DOHH2 (cell line): ENCODE measurements at regions not wholly inside any gene's neighbourhood (a gene's known extent, or its start where the extent isn't known, plus 50 kb on each side); places are given as distances from the start of the nearest gene placed in this dataset.

Experiments
- H3F3A ChIP-seq: fragments of 200-600 bp; sonication (generic), shearing (Covaris generic); 2 replicates; pipeline ENCODE4 v1.6.0; 2016; ENCODE audit warnings: antibody characterized with exemption, mild to moderate bottlenecking; ENCODE audit not compliant: control insufficient read depth, insufficient read depth
- H3K27ac ChIP-seq: fragments of 200-600 bp; sonication (generic); 2 replicates; pipeline ENCODE4 v1.5.1; 2014; ENCODE audit warnings: low read depth, mild to moderate bottlenecking, low read length, moderate library complexity
- H3K27me3 ChIP-seq: fragments of 200-600 bp; sonication (generic); 2 replicates; pipeline ENCODE4 v1.6.1; 2014; ENCODE audit warnings: mild to moderate bottlenecking, low read length, mixed read lengths; ENCODE audit not compliant: control insufficient read depth
- H3K36me3 ChIP-seq: fragments of 200-600 bp; sonication (generic); 2 replicates; pipeline ENCODE4 v1.6.1; 2014; ENCODE audit warnings: mild to moderate bottlenecking, low read length, moderate library complexity, mixed read lengths; ENCODE audit not compliant: control insufficient read depth
- H3K4me1 ChIP-seq: fragments of 200-600 bp; sonication (generic); 2 replicates; pipeline ENCODE4 v1.6.1; 2014; ENCODE audit warnings: mild to moderate bottlenecking, low read length, mixed read lengths; ENCODE audit not compliant: control insufficient read depth
- H3K4me2 ChIP-seq: fragments of 200-600 bp; sonication (generic); 2 replicates; pipeline ENCODE4 v1.6.0; 2014; ENCODE audit warnings: mild to moderate bottlenecking, low read length, moderate library complexity
- H3K4me3 ChIP-seq: fragments of 200-600 bp; sonication (generic); 2 replicates; pipeline ENCODE4 v1.5.1; 2014; ENCODE audit warnings: mild to moderate bottlenecking, low read length, mixed read lengths
- H3K79me2 ChIP-seq: fragments of 200-600 bp; sonication (generic); 2 replicates; pipeline ENCODE4 v1.6.1; 2014; ENCODE audit warnings: mild to moderate bottlenecking, low read length, mixed read lengths; ENCODE audit not compliant: control insufficient read depth
- H3K9me2 ChIP-seq: fragments of 200-600 bp; sonication (generic); replicated peaks from 2 replicates; pipeline ENCODE4 v1.6.1; 2014; ENCODE audit warnings: mild to moderate bottlenecking, low read length, mixed read lengths; ENCODE audit not compliant: control insufficient read depth
- H3K9me3 ChIP-seq: fragments of 200-600 bp; sonication (generic); 2 replicates; pipeline ENCODE4 v1.6.1; 2014; ENCODE audit warnings: antibody characterized with exemption, low read length, mixed read lengths; ENCODE audit not compliant: control insufficient read depth, insufficient read depth
- H4K20me1 ChIP-seq: fragments of 200-600 bp; sonication (generic); 2 replicates; pipeline ENCODE4 v1.6.0; 2014; ENCODE audit warnings: low read depth, mild to moderate bottlenecking, antibody characterized with exemption, low read length, moderate library complexity; ENCODE audit not compliant: control insufficient read depth, insufficient read depth
- EZH2phosphoT487 ChIP-seq: fragments of 200-600 bp; sonication (generic); IDR thresholded peaks from 2 replicates; pipeline ENCODE4 v1.6.1; 2017; ENCODE audit warnings: borderline replicate concordance, mild to moderate bottlenecking, antibody characterized with exemption, low read length, moderate library complexity, mixed read lengths
- TF ChIP-seq, protein P1 (sequence below): fragments of 200-600 bp; sonication (generic); IDR thresholded peaks from one replicate; pipeline ENCODE4 v1.5.1; 2014; ENCODE audit warnings: antibody characterized with exemption, mild to moderate bottlenecking, low read depth, low read length; ENCODE audit not compliant: poor library complexity, severe bottlenecking

DNA sequence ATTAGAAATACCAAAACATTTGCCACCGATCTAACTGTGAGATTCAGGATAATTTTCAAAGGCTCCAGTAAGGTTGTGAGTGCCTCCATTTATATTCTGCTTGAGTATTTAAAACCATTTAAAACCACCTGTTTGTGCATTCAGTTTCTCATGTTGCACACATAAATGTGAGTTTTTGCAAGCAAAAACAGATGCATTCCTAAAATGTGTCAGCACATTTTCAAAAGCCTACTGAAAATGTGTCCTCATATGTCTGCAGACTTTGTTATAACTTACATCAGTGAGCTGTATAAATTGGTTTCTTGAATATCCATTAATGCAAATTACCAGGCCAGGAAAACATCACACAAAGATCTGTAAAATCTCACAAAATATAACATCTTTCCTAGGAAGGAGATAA, 676.6 kb upstream of the EPHA7 start:
- Histone ChIP-seq H4K20me1 (no peaks in the 10 kb centered on the region), H3K9me3 (no peaks in the 10 kb centered on the region), H3F3A (no peaks in the 10 kb centered on the region), H3K4me3 (no peak overlapping the region), H3K4me2 (no peak overlapping the region), H3K36me3 (no peaks in the 10 kb centered on the region), H3K79me2 (no peaks in the 10 kb centered on the region), H3K4me1 (no peaks in the 10 kb centered on the region), H3K27ac (no peak overlapping the region), H3K9me2 (no peaks in the 10 kb centered on the region), H3K27me3 (no peaks in the 10 kb centered on the region)
- no peak for TF ChIP-seq EZH2phosphoT487
- TF ChIP-seq, protein P1, sequence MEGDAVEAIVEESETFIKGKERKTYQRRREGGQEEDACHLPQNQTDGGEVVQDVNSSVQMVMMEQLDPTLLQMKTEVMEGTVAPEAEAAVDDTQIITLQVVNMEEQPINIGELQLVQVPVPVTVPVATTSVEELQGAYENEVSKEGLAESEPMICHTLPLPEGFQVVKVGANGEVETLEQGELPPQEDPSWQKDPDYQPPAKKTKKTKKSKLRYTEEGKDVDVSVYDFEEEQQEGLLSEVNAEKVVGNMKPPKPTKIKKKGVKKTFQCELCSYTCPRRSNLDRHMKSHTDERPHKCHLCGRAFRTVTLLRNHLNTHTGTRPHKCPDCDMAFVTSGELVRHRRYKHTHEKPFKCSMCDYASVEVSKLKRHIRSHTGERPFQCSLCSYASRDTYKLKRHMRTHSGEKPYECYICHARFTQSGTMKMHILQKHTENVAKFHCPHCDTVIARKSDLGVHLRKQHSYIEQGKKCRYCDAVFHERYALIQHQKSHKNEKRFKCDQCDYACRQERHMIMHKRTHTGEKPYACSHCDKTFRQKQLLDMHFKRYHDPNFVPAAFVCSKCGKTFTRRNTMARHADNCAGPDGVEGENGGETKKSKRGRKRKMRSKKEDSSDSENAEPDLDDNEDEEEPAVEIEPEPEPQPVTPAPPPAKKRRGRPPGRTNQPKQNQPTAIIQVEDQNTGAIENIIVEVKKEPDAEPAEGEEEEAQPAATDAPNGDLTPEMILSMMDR, result no peak

DNA sequence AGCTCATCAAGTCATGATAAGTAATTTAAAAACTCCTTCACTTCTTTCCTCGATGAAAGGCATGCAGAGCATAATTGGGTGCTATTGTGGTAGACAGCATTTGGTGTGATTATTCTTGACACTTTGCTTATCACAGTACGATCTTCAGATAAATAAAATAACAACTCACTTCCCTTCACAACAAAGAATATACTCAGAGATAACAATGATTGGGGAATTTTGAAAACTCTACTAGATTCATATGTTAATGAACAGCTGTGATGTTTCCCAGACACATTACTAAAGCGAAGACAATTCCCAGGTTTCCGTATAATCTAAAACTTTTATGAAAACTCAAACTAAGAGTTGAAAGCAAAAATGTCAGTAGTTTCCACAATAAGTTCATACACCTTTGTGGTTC, 670.6 kb upstream of the EPHA7 start:
- H3K4me3 ChIP-seq, result no peak overlapping the region
- no peaks in the 10 kb centered on the region for H4K20me1 ChIP-seq
- no peak for TF ChIP-seq EZH2phosphoT487
- TF ChIP-seq, protein P1, result no peak
- no peak overlapping the region for H3K4me2 ChIP-seq
- no peaks in the 10 kb centered on the region for H3K79me2 ChIP-seq
- no peak overlapping the region for H3K27ac ChIP-seq
- no peaks in the 10 kb centered on the region for H3F3A ChIP-seq
- H3K9me2 ChIP-seq, result no peaks in the 10 kb centered on the region
- no peaks in the 10 kb centered on the region for H3K9me3 ChIP-seq
- H3K4me1 ChIP-seq, result no peaks in the 10 kb centered on the region
- no peaks in the 10 kb centered on the region for H3K27me3 ChIP-seq
- no peaks in the 10 kb centered on the region for H3K36me3 ChIP-seq

DNA sequence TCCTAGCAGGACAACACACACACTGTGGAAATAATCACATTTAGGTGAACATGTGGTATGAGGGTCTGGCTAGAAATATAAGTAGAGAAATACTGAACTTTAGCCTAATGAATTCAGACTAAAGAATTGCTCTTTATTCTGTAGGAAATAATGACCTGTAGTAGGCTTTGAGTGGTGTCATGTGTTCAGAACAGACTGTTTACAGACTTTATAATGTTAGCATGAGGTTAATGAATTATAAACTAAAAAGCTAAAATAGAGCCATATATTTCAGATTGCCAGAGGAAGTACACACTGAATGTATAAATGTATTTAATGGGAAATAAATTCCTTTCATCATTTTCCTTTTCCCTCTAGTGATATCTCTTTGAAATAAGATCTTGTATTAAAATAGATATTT, 669.5 kb upstream of the EPHA7 start:
- no peaks in the 10 kb centered on the region for H3K27me3 ChIP-seq
- TF ChIP-seq, protein P1, result no peak
- TF ChIP-seq EZH2phosphoT487, result no peak

DNA sequence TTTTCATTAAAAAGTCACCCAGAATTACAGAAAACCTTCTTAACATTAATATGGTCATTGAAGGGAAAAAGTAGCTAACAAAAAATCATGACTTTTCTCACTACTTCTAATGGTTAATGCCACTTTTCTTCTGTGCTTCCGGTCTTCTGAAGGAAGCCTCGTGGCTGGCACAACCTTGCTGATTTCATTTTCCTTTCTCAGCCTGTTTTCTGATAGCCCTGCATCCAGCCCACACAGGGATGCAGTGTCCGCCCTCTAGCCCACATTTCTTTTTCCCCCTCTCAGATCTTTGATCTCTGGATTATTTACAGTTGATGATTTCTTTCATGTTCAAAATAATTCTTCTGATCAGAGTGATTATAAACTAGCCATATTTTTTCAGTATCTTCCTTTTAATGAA, 655.4 kb upstream of the EPHA7 start:
- H3K27ac ChIP-seq, result no peak overlapping the region
- no peaks in the 10 kb centered on the region for H4K20me1 ChIP-seq
- no peak overlapping the region for H3K4me2 ChIP-seq
- no peaks in the 10 kb centered on the region for H3K36me3 ChIP-seq
- H3K9me3 ChIP-seq, result no peaks in the 10 kb centered on the region
- H3F3A ChIP-seq, result no peaks in the 10 kb centered on the region
- H3K4me1 ChIP-seq, result no peaks in the 10 kb centered on the region
- H3K4me3 ChIP-seq, result no peak overlapping the region
- no peaks in the 10 kb centered on the region for H3K79me2 ChIP-seq
- H3K27me3 ChIP-seq, result no peaks in the 10 kb centered on the region
- no peaks in the 10 kb centered on the region for H3K9me2 ChIP-seq
- no peak for TF ChIP-seq EZH2phosphoT487
- TF ChIP-seq, protein P1, result no peak

More for the DNA sequence above, 669.5 kb upstream of the EPHA7 start:
- Histone ChIP-seq H3K4me2 (no peak overlapping the region), H3K9me3 (no peaks in the 10 kb centered on the region), H3K27ac (no peak overlapping the region), H3K4me1 (no peaks in the 10 kb centered on the region), H3F3A (no peaks in the 10 kb centered on the region), H4K20me1 (no peaks in the 10 kb centered on the region), H3K79me2 (no peaks in the 10 kb centered on the region), H3K9me2 (no peaks in the 10 kb centered on the region), H3K4me3 (no peak overlapping the region), H3K36me3 (no peaks in the 10 kb centered on the region)
